Mesendoderm (in vitro differentiated cells): ENCODE measurements at regions not wholly inside any gene's neighbourhood (a gene's known extent, or its start where the extent isn't known, plus 50 kb on each side); places are given as distances from the start of the nearest gene placed in this dataset.

ENCODE experiments used
- DNase-seq: peaks from one replicate; pipeline ENCODE4 v3.0.0; 2013
- H2AK5ac ChIP-seq: 2 replicates; pipeline ENCODE4 v1.6.1; 2013; ENCODE audit warnings: low read length, inconsistent platforms
- H2BK120ac ChIP-seq: 2 replicates; pipeline ENCODE4 v1.6.1; 2013; ENCODE audit warnings: low read depth, mild to moderate bottlenecking, low read length, moderate library complexity, mixed read lengths
- H2BK15ac ChIP-seq: replicated peaks from 2 replicates; pipeline ENCODE4 v1.6.1; 2013; ENCODE audit warnings: low read depth, mild to moderate bottlenecking, moderate library complexity
- H2BK5ac ChIP-seq: 2 replicates; pipeline ENCODE4 v1.6.1; 2013; ENCODE audit warnings: low read length, inconsistent platforms
- H3K18ac ChIP-seq: 2 replicates; pipeline ENCODE4 v1.6.1; 2013; ENCODE audit warnings: mild to moderate bottlenecking, low read length, mixed read lengths
- H3K23ac ChIP-seq: one replicate; pipeline ENCODE4 v1.6.1; 2013; ENCODE audit warnings: low read length
- H3K27ac ChIP-seq: 2 replicates; pipeline ENCODE4 v1.5.1; 2013; ENCODE audit warnings: low read depth, mild to moderate bottlenecking, inconsistent platforms, low read length, moderate library complexity
- H3K27me3 ChIP-seq: 2 replicates; pipeline ENCODE4 v1.6.1; 2013; ENCODE audit warnings: low read length, control low read depth, mild to moderate bottlenecking, inconsistent platforms; ENCODE audit not compliant: insufficient read depth, poor library complexity
- H3K36me3 ChIP-seq: 2 replicates; pipeline ENCODE4 v1.6.1; 2013; ENCODE audit warnings: low read length, inconsistent platforms; ENCODE audit not compliant: control insufficient read depth, insufficient read depth
- H3K4ac ChIP-seq: one replicate; pipeline ENCODE4 v1.6.1; 2013; ENCODE audit warnings: low read depth, mild to moderate bottlenecking, low read length, moderate library complexity
- H3K4me1 ChIP-seq: 2 replicates; pipeline ENCODE4 v1.6.1; 2013; ENCODE audit warnings: low read depth, low read length, inconsistent platforms; ENCODE audit not compliant: control insufficient read depth
- H3K4me2 ChIP-seq: 2 replicates; pipeline ENCODE4 v1.6.1; 2013; ENCODE audit warnings: low read length
- H3K4me3 ChIP-seq: 2 replicates; pipeline ENCODE4 v1.5.1; 2013; ENCODE audit warnings: mild to moderate bottlenecking, low read length
- H3K56ac ChIP-seq: one replicate; pipeline ENCODE4 v1.6.1; 2013; ENCODE audit warnings: low read length
- H3K79me1 ChIP-seq: 2 replicates; pipeline ENCODE4 v1.6.1; 2013; ENCODE audit warnings: low read length, inconsistent platforms
- H3K79me2 ChIP-seq: 2 replicates; pipeline ENCODE4 v1.6.1; 2013; ENCODE audit warnings: mild to moderate bottlenecking, low read length; ENCODE audit not compliant: control insufficient read depth, insufficient read depth
- H3K9ac ChIP-seq: 2 replicates; pipeline ENCODE4 v1.6.1; 2013; ENCODE audit warnings: low read length, inconsistent platforms
- H4K5ac ChIP-seq: one replicate; pipeline ENCODE4 v1.6.1; 2013; ENCODE audit warnings: low read length
- H4K8ac ChIP-seq: one replicate; pipeline ENCODE4 v1.6.1; 2013; ENCODE audit warnings: low read depth, mild to moderate bottlenecking, control low read depth, low read length, moderate library complexity
- WGBS: extraction: QIAGEN DNeasy Blood & Tissue Kit; methylation state at CpG from one replicate; pipeline ENCODE4 v1.1.7; 2013; ENCODE audit warnings: low lambda C conversion rate, missing lambda C conversion rate; ENCODE audit not compliant: insufficient coverage; ENCODE audit errors: extremely low coverage; 5-methylcytosine and 5-hydroxymethylcytosine counted together

GRCh38 chr2:18731666-18732065 lies 142.3 kb upstream of the NT5C1B start:
- Histone ChIP-seq H3K27me3 (no peaks in the 10 kb centered on the region), H2BK5ac (no peak overlapping the region), H3K79me2 (no peaks in the 10 kb centered on the region), H3K4me3 (no peak overlapping the region), H3K56ac (no peak overlapping the region), H3K4ac (no peak overlapping the region), H3K9ac (no peak overlapping the region), H3K23ac (no peak overlapping the region), H3K79me1 (no peaks in the 10 kb centered on the region), H2AK5ac (no peak overlapping the region), H4K8ac (no peak overlapping the region), H3K4me1 (no peaks in the 10 kb centered on the region), H4K5ac (no peak overlapping the region), H3K4me2 (no peak overlapping the region), H2BK120ac (no peak overlapping the region), H3K36me3 (no peaks in the 10 kb centered on the region), H3K27ac (no peak overlapping the region), H3K18ac (no peak overlapping the region), H2BK15ac (no peak overlapping the region)
- WGBS: no CpG with 5 or more reads among the region's 2 CpGs
- no peak for DNase-seq

GRCh38 chr2:18724371-18725145 lies 135.2 kb upstream of the NT5C1B start:
- Histone ChIP-seq H3K27me3 (no peaks in the 10 kb centered on the region), H3K18ac (no peak overlapping the region), H2BK5ac (no peak overlapping the region), H3K36me3 (no peaks in the 10 kb centered on the region), H3K4me1 (no peaks in the 10 kb centered on the region), H3K27ac (no peak overlapping the region), H4K5ac (no peak overlapping the region), H3K23ac (no peak overlapping the region), H3K56ac (no peak overlapping the region), H3K4me3 (no peak overlapping the region), H2BK15ac (no peak overlapping the region), H3K4me2 (no peak overlapping the region), H2AK5ac (no peak overlapping the region), H3K79me1 (no peaks in the 10 kb centered on the region), H4K8ac (no peak overlapping the region), H3K79me2 (no peaks in the 10 kb centered on the region), H3K9ac (no peak overlapping the region), H3K4ac (no peak overlapping the region), H2BK120ac (no peak overlapping the region)
- no peak for DNase-seq
- no CpG with 5 or more reads among the region's 5 CpGs for WGBS

GRCh38 chr2:18723219-18723618 lies 133.8 kb upstream of the NT5C1B start:
- no CpG with 5 or more reads among the region's 4 CpGs for WGBS
- H3K18ac ChIP-seq: no peak overlapping the region
- no peak overlapping the region for H3K4me2 ChIP-seq
- no peak overlapping the region for H3K56ac ChIP-seq
- H3K36me3 ChIP-seq: no peaks in the 10 kb centered on the region
- H3K23ac ChIP-seq: no peak overlapping the region
- H3K79me1 ChIP-seq: no peaks in the 10 kb centered on the region
- H3K4ac ChIP-seq: no peak overlapping the region
- no peak overlapping the region for H3K27ac ChIP-seq
- no peak overlapping the region for H2BK5ac ChIP-seq
- no peaks in the 10 kb centered on the region for H3K27me3 ChIP-seq
- H2BK120ac ChIP-seq: no peak overlapping the region
- no peak overlapping the region for H3K9ac ChIP-seq
- H2BK15ac ChIP-seq: no peak overlapping the region
- no peaks in the 10 kb centered on the region for H3K79me2 ChIP-seq
- no peaks in the 10 kb centered on the region for H3K4me1 ChIP-seq
- H4K8ac ChIP-seq: no peak overlapping the region
- no peak overlapping the region for H4K5ac ChIP-seq
- H3K4me3 ChIP-seq: no peak overlapping the region
- DNase-seq: no peak
- H2AK5ac ChIP-seq: no peak overlapping the region

GRCh38 chr2:18722101-18722500 lies 132.7 kb upstream of the NT5C1B start:
- Histone ChIP-seq H3K4me1 (no peaks in the 10 kb centered on the region), H3K36me3 (no peaks in the 10 kb centered on the region), H2BK15ac (no peak overlapping the region), H3K79me1 (no peaks in the 10 kb centered on the region), H3K27me3 (no peaks in the 10 kb centered on the region), H3K27ac (no peak overlapping the region), H3K4me2 (no peak overlapping the region), H3K79me2 (no peaks in the 10 kb centered on the region), H3K18ac (no peak overlapping the region), H2BK5ac (no peak overlapping the region), H2AK5ac (no peak overlapping the region), H3K56ac (no peak overlapping the region), H3K23ac (no peak overlapping the region), H4K8ac (no peak overlapping the region), H3K4ac (no peak overlapping the region), H3K4me3 (no peak overlapping the region), H2BK120ac (no peak overlapping the region), H3K9ac (no peak overlapping the region), H4K5ac (no peak overlapping the region)
- no CpG with 5 or more reads among the region's 2 CpGs for WGBS
- DNase-seq: no peak

GRCh38 chr2:18721038-18721922 lies 131.9 kb upstream of the NT5C1B start:
- no peak overlapping the region for H2BK120ac ChIP-seq

More at GRCh38 chr2:18721038-18721922, 131.9 kb upstream of the NT5C1B start:
- no peak overlapping the region for H3K23ac ChIP-seq
- H3K56ac ChIP-seq: no peak overlapping the region
- H3K4me3 ChIP-seq: no peak overlapping the region
- no peaks in the 10 kb centered on the region for H3K79me1 ChIP-seq
- H3K18ac ChIP-seq: no peak overlapping the region
- H3K4me2 ChIP-seq: no peak overlapping the region
- H4K8ac ChIP-seq: no peak overlapping the region
- H4K5ac ChIP-seq: no peak overlapping the region
- WGBS: no CpG with 5 or more reads among the region's 10 CpGs
- H3K79me2 ChIP-seq: no peaks in the 10 kb centered on the region
- no peak for DNase-seq
- no peak overlapping the region for H3K27ac ChIP-seq
- H2BK15ac ChIP-seq: no peak overlapping the region
- no peak overlapping the region for H3K9ac ChIP-seq
- no peak overlapping the region for H2AK5ac ChIP-seq
- no peaks in the 10 kb centered on the region for H3K27me3 ChIP-seq
- H2BK5ac ChIP-seq: no peak overlapping the region
- no peaks in the 10 kb centered on the region for H3K36me3 ChIP-seq
- no peaks in the 10 kb centered on the region for H3K4me1 ChIP-seq
- H3K4ac ChIP-seq: no peak overlapping the region
